ENCODE measurements at regions not wholly inside any gene's neighbourhood (a gene's known extent, or its start where the extent isn't known, plus 50 kb on each side); places are given as distances from the start of the nearest gene placed in this dataset.

GRCh38 chr7:13153742-13154141 is 466.3 kb downstream of the ARL4A start:
- no peaks in the 10 kb centered on the region for H3K27me3 Mint-ChIP-seq (ENCODE audit: unreplicated experiment)
- no peak for DNase-seq
- H3K36me3 Mint-ChIP-seq (ENCODE audit: unreplicated experiment): no peaks in the 10 kb centered on the region
- TF ChIP-seq CTCF (IDR thresholded peaks at IDR 0.05; ENCODE audit: partially characterized antibody, unreplicated experiment): no peak
- H3K9me3 Mint-ChIP-seq (ENCODE audit: unreplicated experiment): peaks cover 2% of the 10 kb centered on the region
- H3K4me1 Mint-ChIP-seq (ENCODE audit: low read depth, unreplicated experiment): peaks cover 2% of the 10 kb centered on the region
- H3K4me3 Mint-ChIP-seq (ENCODE audit: unreplicated experiment): no peak overlapping the region
- H3K27ac Mint-ChIP-seq (ENCODE audit: unreplicated experiment): no peak overlapping the region

- H3K27ac Mint-ChIP-seq (ENCODE audit: unreplicated experiment): no peak overlapping the region
- H3K27me3 Mint-ChIP-seq (ENCODE audit: unreplicated experiment): no peaks in the 10 kb centered on the region
- no peak for TF ChIP-seq CTCF (IDR thresholded peaks at IDR 0.05; ENCODE audit: partially characterized antibody, unreplicated experiment)
- no peaks in the 10 kb centered on the region for H3K36me3 Mint-ChIP-seq (ENCODE audit: unreplicated experiment)
- DNase-seq: no peak
- H3K4me1 Mint-ChIP-seq (ENCODE audit: low read depth, unreplicated experiment): peaks cover 12% of the 10 kb centered on the region
- no peak overlapping the region for H3K4me3 Mint-ChIP-seq (ENCODE audit: unreplicated experiment)
- peaks cover 4% of the 10 kb centered on the region for H3K9me3 Mint-ChIP-seq (ENCODE audit: unreplicated experiment)
Measured at GRCh38 chr7:13155188-13155587, 467.8 kb downstream of the ARL4A start.

GRCh38 chr7:13159003-13159402 is 471.6 kb downstream of the ARL4A start:
- no peak for DNase-seq
- TF ChIP-seq CTCF (IDR thresholded peaks at IDR 0.05; ENCODE audit: partially characterized antibody, unreplicated experiment): no peak
- H3K9me3 Mint-ChIP-seq (ENCODE audit: unreplicated experiment): peaks cover 4% of the 10 kb centered on the region
- H3K4me3 Mint-ChIP-seq (ENCODE audit: unreplicated experiment): no peak overlapping the region
- no peak overlapping the region for H3K27ac Mint-ChIP-seq (ENCODE audit: unreplicated experiment)
- H3K27me3 Mint-ChIP-seq (ENCODE audit: unreplicated experiment): no peaks in the 10 kb centered on the region
- no peaks in the 10 kb centered on the region for H3K36me3 Mint-ChIP-seq (ENCODE audit: unreplicated experiment)
- H3K4me1 Mint-ChIP-seq (ENCODE audit: low read depth, unreplicated experiment): peaks cover 17% of the 10 kb centered on the region

GRCh38 chr7:13159467-13160184 is 472.2 kb downstream of the ARL4A start:
- DNase-seq: no peak
- peak overlapping the region; percentile 30 for H3K4me3 Mint-ChIP-seq (ENCODE audit: unreplicated experiment)

More at GRCh38 chr7:13159467-13160184, 472.2 kb downstream of the ARL4A start:
- Mint-ChIP-seq H3K4me1 (ENCODE audit: low read depth, unreplicated experiment) (peaks cover 17% of the 10 kb centered on the region), H3K9me3 (ENCODE audit: unreplicated experiment) (peaks cover 4% of the 10 kb centered on the region), H3K27me3 (ENCODE audit: unreplicated experiment) (no peaks in the 10 kb centered on the region), H3K36me3 (ENCODE audit: unreplicated experiment) (no peaks in the 10 kb centered on the region), H3K27ac (ENCODE audit: unreplicated experiment) (peak overlapping the region; percentile 40)
- TF ChIP-seq CTCF (IDR thresholded peaks at IDR 0.05; ENCODE audit: partially characterized antibody, unreplicated experiment): no peak
